NB4 (cell line): ENCODE measurements at regions not wholly inside any gene's neighbourhood (a gene's known extent, or its start where the extent isn't known, plus 50 kb on each side); places are given as distances from the start of the nearest gene placed in this dataset.

Experiments
- DNase-seq: peaks from one replicate; pipeline ENCODE4 v3.0.0; 2010; ENCODE audit warnings: low read depth
- H3K4me3 ChIP-seq: one replicate; pipeline ENCODE4 v1.5.1; 2011; ENCODE audit warnings: mild to moderate bottlenecking, low read depth, low read length, moderate library complexity
- CTCF ChIP-seq: IDR thresholded peaks from one replicate; pipeline ENCODE4 v1.5.1; 2012; ENCODE audit warnings: low read depth, low read length
- MYC ChIP-seq: IDR thresholded peaks from 2 replicates; pipeline ENCODE4 v1.6.1; 2011; ENCODE audit warnings: low read depth, low read length
- POLR2A ChIP-seq: IDR thresholded peaks from 2 replicates; pipeline ENCODE4 v1.6.1; 2011; ENCODE audit warnings: mild to moderate bottlenecking; ENCODE audit not compliant: insufficient read length; ENCODE audit errors: extremely low read depth
- TF ChIP-seq, protein P1 (sequence below): IDR thresholded peaks from 2 replicates; pipeline ENCODE4 v1.6.1; 2011; ENCODE audit warnings: low read depth, low read length

DNA sequence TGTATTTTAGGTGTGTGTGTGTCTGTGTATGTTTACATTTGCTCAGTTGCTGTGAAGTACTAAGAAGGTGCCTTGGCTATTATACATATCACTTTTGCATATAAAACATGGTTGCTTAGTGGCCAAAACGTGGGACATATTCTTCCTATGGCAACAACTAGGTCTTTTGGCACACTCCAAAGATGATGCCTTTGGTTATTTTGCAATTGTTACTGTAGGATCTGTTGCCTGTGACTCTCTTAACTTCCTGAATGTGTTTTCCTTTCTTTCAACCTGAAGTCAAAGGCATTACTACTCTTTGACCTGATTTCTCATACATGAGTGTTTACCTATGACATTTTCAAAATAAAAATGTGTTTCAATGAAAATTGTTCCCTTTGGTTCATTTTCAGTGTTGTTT is 160.5 kb downstream of the UBE2E3 start:
- TF ChIP-seq CTCF (no peak), POLR2A (no peak), MYC (no peak)
- TF ChIP-seq, protein P1, sequence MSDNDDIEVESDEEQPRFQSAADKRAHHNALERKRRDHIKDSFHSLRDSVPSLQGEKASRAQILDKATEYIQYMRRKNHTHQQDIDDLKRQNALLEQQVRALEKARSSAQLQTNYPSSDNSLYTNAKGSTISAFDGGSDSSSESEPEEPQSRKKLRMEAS, result no peak
- DNase-seq, result no peak
- H3K4me3 ChIP-seq, result no peak overlapping the region

- H3K4me3 ChIP-seq, result no peak overlapping the region
- TF ChIP-seq, protein P1, result no peak
- TF ChIP-seq CTCF (no peak), MYC (no peak), POLR2A (no peak)
Observed at GRCh38 chr2:181141676-181142075, 161.3 kb downstream of the UBE2E3 start.

DNA sequence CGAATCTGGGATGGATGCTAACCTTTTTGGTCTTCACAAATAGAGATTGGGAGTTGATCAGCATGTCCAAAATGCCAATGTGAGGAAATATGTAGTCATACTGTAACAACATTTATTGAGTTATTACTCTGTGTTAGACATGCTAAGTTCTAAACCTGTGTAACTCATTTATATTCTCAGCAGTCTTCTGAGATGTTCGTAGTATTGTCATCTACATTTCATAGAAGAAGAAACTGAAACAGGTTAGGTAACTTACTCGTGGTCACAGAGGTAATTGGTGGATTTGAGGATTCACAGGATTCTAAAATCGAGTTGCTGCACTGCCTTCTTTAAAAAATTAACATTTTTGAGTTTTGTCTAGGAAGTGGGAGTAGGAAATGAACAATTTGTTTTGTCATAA is 162.1 kb downstream of the UBE2E3 start:
- no peak for DNase-seq
- TF ChIP-seq, protein P1, result no peak
- TF ChIP-seq POLR2A (no peak), MYC (no peak), CTCF (no peak)
- no peak overlapping the region for H3K4me3 ChIP-seq

More at GRCh38 chr2:181141676-181142075, 161.3 kb downstream of the UBE2E3 start:
- no peak for DNase-seq

- no peak for DNase-seq
Observed at GRCh38 chr2:181143790-181144300, 163.4 kb downstream of the UBE2E3 start.

GRCh38 chr2:181145645-181146044 is 165.2 kb downstream of the UBE2E3 start:
- TF ChIP-seq, protein P1, result no peak
- TF ChIP-seq CTCF, result no peak
- no peak for TF ChIP-seq MYC
- TF ChIP-seq POLR2A, result no peak
- no peak for DNase-seq
- no peak overlapping the region for H3K4me3 ChIP-seq

More at GRCh38 chr2:181143790-181144300, 163.4 kb downstream of the UBE2E3 start:
- TF ChIP-seq POLR2A (no peak), CTCF (no peak), MYC (no peak)
- TF ChIP-seq, protein P1, result no peak
- no peak overlapping the region for H3K4me3 ChIP-seq
